Fibroblast of skin of back (primary cell): ENCODE measurements at regions not wholly inside any gene's neighbourhood (a gene's known extent, or its start where the extent isn't known, plus 50 kb on each side); places are given as distances from the start of the nearest gene placed in this dataset.
"Not testable (repeated sequence)": the region's sequence is repeated elsewhere in the genome, so short reads cannot be mapped to it uniquely, and the experiment has no call there.

ENCODE experiments used
- DNase-seq: peaks from one replicate; pipeline ENCODE4 v3.0.0-alpha.2; 2013

DNA sequence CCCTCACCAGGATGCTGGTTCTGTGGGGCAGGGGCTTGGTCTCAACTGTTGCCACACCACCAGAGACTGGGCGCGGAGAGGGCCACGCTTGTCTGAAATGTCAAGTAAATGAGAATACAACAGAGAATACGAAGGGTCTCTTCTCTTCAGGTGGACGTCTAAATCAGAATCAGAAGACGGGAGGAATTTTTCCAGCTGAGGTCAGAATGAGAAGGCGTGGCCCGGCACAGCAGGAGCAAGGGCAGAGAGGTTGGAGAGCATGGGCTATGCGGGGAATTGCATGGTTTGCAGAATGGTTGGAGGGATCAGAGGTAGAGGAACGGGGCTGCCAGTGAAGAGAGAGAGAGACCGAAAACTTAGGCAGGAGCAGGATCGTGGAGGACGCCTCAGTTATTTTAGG lies 337.9 kb downstream of the QKI start:
- no peak for DNase-seq

DNA sequence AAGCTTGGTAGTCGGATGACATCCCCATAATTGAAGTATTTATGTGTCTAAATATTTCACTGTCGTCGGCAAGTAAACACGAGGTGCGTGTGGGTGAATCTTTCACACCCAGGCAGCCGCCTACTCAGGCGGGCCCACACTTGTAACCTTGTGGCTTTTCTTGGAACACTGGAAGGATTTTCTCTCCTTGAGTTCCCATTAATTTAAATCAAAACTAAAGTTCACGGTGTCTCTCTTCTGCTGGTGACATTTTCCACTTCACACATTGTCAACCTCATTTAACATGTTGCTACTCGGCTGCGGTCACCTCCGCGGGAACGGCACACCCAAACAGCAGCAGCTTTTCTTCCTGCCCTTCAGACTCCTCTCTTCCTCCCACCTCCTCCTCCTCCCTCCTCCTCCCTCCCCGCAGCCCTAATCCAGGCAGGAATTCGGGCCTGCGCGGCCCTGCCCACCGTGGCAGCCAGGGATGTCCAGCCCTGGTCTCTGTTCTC lies 336.6 kb downstream of the QKI start:
- no peak for DNase-seq

DNA sequence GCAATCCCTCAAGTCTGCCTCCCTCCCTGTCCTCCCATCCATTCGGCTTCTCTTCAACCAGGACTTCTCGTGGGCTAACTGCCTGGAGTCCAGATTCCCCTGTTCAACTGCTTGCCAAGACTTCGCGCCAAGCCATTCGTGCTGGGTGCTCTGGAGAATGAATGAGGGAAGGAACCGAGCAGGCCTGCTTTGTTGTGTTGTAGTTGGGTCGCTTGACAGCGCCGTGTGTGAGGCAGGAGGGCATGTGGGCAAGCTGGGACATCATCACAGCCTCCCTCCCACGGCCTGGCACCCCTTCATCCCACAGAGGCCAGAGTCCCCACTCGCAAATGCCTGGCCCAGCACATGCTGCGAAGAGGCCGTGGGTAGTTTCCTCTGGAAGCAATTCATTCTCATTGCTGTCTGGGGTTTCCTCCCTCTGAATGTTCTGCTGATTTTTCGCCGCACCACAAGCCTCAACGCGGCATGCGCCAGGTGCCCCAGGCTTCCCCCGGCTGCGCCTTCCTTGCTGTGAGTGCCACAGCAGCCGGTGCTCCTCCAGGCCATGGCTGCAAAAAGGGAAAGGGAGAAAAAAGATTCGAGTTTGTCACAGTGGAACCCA lies 336.0 kb downstream of the QKI start:
- DNase-seq = no peak

DNA sequence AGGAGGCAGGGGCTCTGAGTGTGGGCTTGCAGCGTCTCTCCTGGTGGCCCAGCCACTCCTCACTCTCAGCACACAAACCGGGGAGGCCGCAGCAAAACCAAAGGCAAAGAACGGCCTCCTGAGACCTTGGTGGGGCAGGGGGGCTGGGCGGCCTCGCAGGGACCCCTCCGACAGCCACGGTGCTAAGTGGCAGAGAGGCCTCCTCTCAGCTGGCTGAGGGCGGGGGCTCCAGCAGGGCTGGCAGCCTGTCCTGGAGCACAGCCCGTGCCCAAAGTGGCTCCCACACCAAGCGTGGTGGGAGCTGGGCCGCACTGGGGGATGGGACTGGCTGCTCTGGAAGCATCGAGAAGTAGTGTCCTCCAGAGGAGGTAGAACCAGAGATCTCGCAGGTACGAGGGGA lies 334.4 kb downstream of the QKI start:
- DNase-seq = no peak

DNA sequence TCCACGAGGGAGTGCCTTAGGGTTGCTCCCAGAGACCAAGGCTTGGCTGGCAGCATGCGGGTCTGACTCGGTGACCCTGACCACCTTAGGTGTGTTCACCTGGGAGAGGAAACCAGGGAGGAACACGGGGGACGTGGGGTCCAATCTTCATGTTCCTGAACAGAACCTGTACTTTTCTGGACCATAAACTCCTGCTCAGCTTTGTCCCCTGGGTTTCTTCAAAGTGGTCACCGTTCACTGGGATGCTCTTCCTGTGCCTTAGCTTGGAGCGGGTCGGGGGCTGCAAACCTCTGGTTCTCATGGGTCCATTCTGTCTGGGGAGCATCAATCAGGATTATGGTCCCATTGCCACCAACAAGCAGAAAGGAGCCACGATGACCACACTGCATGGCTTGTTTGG lies 333.5 kb downstream of the QKI start:
- DNase-seq = no peak

DNA sequence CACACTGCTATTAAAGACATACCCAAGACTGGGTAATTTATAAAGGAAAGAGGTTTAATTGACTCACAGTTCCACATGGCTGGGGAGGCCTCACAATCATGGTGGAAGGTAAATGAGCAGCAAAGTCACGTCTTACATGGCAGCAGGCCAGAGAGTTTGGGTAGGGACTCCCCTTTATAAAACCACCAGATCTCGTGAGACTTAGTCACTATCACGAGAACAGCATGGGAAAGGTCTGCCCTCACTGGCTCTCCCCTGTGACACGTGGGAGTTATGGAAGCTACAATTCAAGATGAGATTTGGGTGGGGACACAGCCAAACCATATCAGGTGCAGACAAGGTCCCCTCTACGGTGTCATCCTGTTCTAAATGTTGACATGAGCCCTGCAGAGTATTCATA lies 332.5 kb downstream of the QKI start:
- DNase-seq = peak; percentile 29

DNA sequence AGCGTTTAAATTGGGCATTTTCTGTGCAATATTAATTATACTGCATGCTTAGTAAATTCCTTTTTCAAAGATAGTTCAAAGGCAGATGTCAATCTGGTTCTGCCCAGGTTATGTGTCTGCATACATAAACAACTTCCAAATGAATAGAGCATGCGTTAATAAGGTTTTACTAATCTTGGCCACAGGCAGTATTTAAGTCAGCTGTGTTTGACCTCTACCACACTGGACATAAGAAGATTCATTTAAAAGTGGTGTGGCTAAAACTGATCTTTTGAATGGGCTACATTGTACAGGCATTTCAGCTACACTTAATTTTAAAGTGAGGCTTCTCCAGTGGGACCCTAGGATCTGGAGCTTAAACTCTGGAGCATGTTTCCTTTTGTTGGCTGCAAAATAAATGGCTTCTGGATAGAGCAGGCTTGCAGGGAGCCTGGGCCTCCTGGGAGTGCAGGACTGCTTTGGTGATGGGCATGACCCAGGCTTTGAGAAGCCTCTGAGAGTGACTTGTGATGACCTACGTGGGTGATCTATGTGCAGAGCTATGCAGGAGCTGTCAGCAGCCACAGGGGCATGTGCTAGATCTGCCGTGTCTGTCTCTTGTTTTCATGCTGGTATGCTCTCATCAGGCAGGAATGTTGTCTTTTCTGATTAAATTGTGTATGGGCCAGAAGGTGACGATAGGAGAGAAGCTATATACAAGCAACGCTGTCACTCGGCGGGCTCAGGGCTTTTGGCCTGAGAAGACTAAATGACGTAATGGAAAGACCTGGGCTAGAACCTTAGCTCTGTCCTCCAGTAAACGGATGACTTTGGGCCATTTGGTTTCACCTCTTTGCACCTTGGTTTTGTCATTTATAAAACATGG lies 331.2 kb downstream of the QKI start:
- DNase-seq = peak; percentile 99

DNA sequence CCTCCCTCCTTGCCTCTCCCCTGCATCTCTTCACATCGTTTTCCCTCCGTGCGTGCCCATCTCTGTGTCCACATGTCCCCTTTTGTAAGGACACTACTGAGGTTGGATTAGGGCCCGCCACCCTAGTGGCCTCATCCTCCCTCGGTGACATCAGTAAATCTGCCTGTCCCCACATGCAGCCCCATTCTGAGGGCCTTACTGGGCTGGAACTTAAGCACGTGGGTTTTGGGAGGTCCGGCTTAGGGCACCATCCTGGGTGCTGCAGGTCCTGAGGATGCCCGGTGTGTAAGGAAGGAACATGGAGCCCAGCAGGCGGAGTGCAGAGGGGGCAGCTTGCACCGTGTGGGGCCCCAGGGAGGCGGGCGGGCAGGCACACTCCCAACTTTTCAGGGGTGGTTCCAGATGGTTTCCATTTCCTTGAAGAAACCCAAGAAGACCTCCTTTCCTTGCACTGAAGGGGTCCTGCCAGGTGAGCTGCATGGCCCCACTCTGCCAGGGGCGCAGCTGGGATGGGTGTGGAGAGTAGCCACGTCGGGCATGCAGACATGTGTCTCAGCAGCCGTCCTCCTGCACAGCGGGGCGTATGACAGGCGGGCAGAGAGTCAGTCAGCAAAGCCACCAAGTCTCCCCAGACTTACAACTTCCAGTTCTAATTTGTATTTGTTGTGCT lies 329.9 kb downstream of the QKI start:
- DNase-seq = no peak

DNA sequence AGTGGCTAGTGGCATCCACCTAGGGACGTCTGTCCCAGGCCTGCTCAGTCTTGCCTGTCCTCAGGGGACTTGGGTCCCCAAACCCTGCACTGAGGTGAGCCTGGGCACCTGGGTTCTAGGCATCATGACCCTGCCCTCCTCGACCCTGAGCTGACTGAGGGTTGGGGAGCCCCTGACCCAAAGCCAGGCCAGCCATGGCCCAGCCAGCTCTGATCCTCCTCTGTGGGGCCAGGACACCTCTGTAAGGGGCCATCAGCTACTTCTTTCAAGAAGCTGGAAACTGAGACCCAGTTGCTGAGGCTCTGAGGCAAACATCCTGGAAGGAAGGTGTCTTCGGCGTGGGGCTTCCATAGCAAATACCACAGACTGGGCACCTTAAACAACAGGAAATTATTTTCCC lies 329.3 kb downstream of the QKI start:
- DNase-seq = no peak

DNA sequence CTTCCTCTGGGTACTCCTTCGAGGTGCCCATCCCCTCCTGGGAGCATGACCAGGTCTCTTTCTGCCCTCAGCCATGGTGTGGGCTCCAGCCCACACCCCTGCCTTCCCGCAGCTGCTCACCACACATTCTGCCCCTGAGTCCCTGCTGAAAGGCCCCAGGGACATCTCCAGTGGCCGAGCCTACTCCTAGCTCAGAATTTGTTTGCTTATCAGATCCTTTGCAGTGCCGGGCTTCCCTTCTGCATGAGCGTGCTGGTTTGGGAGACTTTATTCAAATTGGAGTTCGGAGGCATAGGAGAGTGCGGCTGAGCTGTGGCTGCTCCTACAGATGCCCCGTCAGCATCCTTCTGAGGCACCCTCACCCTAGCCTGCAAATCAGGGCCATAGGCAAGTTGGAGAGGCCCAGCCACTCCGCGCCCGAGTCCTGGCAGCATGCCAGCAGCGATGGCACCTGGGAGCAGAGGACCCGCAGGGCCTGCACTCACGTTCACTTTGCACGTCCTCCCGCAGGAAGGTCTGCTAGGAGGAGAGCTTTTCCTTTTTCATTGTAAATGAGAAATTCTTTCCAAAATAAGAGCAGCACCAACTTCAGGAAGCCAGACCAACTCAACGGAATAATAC lies 327.3 kb downstream of the QKI start:
- DNase-seq = no peak

DNA sequence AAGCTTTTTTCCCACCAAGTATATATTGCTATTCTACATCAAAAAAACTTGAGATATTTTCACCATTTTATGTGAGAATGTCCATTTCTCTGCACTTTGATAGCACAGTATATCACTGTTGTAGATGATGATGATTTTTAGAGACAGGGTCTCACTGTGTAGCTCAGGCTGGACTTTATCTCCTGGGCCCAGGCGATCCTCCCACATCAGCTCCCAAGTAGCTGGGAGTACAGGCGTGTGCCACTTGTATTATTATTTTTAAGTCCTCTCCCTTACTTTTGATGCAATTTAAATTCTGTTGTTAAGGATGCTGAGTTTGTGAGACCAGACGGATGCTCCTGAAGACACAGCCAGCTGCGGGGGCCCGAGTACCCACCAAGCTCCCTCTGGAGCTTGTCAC lies 326.8 kb downstream of the QKI start:
- no peak for DNase-seq

DNA sequence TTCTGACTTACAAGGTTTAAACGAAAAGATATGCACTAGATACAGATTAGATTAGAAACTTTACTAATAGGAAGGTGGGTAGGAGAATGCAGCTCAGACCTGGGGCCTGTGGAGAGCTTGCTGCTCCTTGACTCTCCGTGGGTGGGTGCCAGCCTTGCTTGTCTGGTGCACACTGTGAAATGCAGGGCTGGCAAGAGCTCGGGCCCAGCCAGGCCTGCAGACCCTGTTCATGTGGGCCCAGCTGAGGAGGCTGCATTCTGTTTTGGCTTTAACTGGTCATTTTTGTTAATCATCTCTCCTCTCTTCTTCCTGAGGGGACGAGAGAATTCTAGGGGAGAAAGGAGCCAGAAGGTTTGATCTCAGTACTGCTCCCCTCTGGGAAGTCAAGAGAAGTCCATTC lies 325.4 kb downstream of the QKI start:
- DNase-seq = no peak

DNA sequence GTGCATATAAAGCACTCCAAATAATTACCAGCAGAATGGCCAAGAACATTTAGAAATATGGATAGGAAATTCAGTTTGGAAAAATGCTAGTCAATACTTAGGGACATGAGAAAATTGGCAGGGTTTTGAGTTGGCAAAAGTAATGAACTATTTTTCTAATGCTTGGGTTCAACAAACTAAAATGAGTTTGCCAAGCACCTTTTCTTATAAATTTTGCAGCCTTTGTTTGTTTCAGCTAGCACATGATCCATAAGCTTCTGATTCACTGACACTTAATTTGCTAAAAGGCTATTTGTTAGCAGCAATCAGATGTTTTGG lies 324.8 kb downstream of the QKI start:
- DNase-seq = no peak

DNA sequence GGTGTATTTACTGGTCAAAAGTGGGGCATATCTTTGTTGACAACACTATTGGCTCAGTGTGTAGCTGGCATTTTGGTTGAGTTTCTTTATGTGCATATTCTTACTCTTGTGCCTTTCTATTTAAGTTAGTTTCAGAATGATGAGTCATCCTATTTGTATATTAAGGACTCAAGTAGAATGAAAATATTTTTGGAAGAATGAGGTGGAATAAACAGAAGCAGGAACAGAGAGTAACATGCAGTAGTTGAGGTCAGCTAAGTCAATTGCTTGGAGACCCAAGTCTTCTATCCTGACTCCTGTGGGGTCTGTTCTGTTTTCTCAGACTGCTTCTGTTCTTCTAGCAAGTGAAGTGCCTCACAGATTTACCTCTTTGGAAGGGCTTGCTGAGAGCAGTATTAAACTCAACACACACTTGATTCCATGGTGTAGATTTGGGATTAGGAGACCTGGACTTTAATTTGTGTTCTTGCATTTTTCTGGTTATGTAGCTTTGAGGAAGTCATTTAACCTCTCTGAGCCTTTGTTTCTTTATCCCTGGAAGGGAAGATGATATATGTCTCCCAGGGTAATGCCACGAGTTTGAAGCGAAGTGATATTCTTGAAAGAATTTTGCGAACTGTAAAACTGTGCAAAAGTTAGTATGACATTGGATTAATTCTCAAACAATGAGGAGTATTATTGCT lies 324.3 kb downstream of the QKI start:
- DNase-seq = peak; percentile 13

DNA sequence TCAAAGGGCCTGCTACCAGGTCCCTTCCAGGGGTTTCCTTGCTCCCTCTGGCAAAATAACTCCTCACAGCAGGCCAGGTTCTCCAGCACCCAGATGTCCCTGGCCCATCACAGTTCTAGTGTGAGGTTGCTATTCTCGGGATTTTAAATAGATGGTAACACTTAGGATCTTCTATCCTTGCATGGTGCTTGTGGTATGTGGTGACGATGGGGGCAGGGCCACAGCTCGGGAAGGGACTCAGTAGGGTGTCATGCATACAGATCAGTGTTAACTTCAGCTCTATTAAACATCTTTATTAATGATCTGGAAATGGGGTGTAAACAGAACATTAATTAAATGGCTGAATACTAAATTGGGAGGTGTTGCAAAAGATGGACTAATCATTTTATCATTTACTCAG lies 323.8 kb downstream of the QKI start:
- DNase-seq = no peak

DNA sequence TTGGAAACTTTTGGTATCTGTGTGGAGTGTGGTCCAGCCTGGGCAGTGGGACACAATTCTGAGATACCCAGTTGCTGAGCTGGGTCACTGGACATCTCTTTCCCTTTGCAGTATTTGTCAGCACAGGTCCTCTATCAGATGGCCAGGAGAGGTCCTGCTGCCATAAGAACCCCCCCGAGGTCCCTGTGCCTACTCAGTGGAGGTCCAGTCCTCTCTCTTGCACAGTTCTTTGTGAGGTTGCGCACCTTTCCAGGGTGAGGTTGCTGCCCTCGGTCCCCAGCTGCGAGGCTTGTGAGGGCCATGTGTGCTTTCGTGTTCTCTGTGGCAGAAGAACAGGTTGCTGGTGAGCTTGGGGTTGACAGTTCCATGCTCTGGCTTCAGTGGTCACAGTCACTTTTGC lies 320.6 kb downstream of the QKI start:
- DNase-seq = no peak

DNA sequence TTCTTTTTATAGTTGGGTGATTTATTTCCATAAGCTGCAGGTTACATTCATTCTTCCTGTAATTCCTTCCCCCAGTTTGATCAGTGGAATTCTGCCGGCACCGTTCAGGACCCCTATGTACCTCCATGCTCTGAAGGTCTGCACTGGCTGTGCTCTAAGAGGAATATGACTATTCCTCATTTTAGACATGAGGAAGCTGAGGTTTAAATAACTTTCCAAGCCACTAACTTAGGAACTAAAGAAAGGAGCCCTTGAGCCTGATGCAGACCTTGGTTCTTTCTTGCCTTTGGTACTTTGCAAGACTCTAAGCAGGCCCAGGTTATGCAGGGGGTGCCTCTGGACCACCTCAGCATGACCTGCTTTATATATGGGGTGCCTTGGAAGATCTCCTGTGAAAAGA lies 318.5 kb downstream of the QKI start:
- DNase-seq = no peak

DNA sequence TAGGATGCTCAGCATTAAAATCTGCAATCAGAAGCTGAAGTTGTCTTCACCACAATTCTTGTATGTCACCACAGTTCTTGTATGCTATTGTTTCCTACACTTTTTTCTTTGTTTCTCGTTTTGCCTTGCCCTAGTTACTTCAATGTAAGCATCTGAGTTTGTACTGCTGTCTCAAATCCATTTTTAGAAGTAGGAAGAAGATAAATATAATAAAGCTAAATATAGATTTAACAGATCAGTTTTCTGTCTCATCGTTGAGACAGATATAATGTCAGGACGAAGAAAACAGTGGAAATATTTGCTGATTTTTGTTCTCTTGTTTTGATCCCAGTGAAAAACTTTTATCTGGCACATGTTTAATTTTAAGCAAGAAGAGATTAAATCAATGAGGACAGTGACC lies 318.0 kb downstream of the QKI start:
- no peak for DNase-seq

DNA sequence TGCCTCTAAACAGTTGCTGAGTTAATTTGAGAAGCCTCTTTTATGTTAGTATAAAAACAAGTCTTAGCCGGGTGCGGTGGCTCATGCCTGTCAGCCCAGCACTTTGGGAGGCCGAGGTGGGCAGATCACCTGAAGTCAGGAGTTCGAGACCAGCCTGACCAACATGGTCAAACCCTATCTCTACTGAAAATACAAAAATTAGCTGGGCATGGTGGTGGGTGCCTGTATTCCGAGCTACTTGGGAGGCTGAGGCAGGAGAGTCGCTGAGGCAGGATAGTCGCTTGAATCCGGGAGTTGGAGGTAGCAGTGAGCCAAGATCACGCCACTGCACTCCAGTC lies 317.5 kb downstream of the QKI start:
- not testable (repeated sequence) for DNase-seq

DNA sequence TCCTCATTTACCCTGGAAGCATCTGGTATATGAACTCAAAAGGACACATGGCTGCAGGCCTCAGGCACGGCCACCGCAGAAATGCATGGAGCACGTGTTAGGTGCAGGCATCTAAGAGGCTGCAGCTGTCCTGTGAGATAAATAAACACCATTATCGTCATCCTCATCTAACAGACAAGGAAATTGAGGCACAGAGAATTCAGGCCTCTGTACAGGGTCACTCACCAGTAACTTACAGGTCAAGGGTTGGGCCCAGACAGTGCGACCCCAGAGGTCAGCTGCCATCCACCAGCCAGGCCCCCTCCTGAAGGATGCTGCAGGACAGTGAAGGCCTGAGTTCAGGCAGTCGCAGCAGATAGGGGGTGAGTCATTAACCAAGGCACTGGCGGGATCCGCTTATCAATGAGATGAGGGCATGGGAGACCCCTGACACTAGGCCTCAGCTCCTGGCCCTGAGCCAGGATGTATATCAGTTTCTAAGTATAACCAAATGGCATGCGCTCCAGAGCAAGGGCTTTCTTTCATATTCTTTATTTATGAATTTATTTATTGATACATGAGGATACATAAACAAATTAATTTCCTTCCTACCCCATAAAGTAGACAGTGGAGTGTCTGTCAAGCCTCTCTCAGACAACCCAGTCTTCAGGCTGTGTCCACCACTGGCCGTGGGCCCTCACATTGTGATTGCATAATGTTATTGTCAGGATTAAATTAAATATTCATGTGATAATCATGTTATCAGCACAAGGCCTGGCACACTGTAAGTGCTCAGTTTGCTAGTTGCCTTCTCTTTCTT lies 316.9 kb downstream of the QKI start:
- no peak for DNase-seq

DNA sequence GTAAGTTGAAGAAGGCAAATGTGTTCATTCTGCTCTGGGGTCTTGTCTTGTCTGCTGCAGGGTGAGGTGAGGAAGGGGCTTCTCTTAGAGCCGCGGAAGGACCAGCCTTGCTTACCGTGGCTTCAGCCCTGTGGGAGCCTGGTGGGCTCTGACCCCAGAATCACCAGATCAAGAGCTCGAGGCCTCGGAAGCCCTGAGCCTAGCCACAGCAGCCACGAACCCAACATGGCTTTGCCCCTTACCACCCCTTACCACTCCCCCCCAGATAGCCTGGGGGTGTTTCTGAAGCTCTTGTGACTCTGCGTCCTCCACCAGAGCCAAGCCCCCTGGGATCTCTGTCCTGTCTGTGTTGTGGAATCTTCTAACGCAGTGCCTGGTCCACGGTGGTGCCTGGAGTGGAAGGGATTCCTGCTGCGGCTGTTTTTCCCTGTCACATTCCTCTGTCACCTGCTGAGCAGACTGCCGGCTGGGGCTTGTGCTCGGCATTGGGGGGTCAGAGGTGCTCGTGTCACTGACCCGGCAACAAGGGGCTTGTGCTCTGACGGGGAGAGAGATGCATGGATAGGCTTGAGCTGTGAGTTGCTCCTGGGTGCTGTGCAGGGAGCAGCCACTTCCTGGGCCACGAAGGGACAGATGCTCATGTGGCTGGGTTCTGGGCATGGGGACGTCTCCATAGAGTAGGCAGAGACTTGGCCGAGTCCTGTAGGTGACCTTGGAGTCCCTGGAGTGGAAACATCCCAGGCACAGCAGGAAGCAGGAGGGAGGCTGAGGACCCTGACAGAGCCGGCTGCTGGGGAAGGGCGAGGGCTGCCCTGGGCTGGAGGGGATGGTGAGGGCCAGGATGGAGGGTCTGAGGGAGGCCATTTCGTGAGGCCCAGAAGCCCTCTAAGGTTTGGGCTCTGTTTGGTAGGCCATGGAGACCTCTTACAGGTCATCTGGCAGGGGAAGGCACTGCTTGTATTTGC lies 316.0 kb downstream of the QKI start:
- no peak for DNase-seq
